SK-N-SH treated with all-trans-retinoic acid at 6 μM for 48 hours (cell line): ENCODE measurements at regions not wholly inside any gene's neighbourhood (a gene's known extent, or its start where the extent isn't known, plus 50 kb on each side); places are given as distances from the start of the nearest gene placed in this dataset.

Source experiments
- ATAC-seq: fragments of 200-7000 bp; cut with Tn5 transposase; 3 replicates; pipeline ENCODE4 v1.9.1; 2020; ENCODE audit warnings: mild to moderate bottlenecking, moderate library complexity
- ARNTL ChIP-seq: fragments of 450-650 bp; formaldehyde crosslinking; IDR thresholded peaks from 2 replicates; pipeline ENCODE4 v1.5.0; 2020; ENCODE audit warnings: low read depth, mild to moderate bottlenecking, moderate library complexity, borderline replicate concordance
- BACH2 ChIP-seq: fragments of 250-450 bp; sonication (Bioruptor Pico); IDR thresholded peaks from 2 replicates; pipeline ENCODE4 v1.9.0; 2021; ENCODE audit warnings: mild to moderate bottlenecking, borderline replicate concordance
- CSRNP3 ChIP-seq: fragments of 250-450 bp; sonication (Bioruptor Pico); IDR thresholded peaks from 2 replicates; pipeline ENCODE4 v1.5.1; 2021; ENCODE audit warnings: mild to moderate bottlenecking, moderate library complexity
- ESRRG ChIP-seq: fragments of 250-450 bp; sonication (Bioruptor Pico); IDR thresholded peaks from 2 replicates; pipeline ENCODE4 v1.6.1; 2021; ENCODE audit warnings: mild to moderate bottlenecking
- GLIS3 ChIP-seq: fragments of 250-450 bp; sonication (Bioruptor Pico); IDR thresholded peaks from 2 replicates; pipeline ENCODE4 v1.5.0; 2020; ENCODE audit warnings: mild to moderate bottlenecking, moderate library complexity
- ISL1 ChIP-seq: fragments of 250-450 bp; sonication (Bioruptor Pico); IDR thresholded peaks from 2 replicates; pipeline ENCODE4 v2.1.2; 2022; ENCODE audit warnings: mild to moderate bottlenecking, moderate library complexity
- OSR1 ChIP-seq: fragments of 250-450 bp; sonication (Bioruptor Pico); IDR thresholded peaks from 2 replicates; pipeline ENCODE4 v1.8.0; 2022; ENCODE audit warnings: moderate library complexity, mild to moderate bottlenecking, inconsistent platforms
- POU6F1 ChIP-seq: fragments of 250-450 bp; sonication (Bioruptor Pico); IDR thresholded peaks from 2 replicates; pipeline ENCODE4 v1.8.0; 2021; ENCODE audit warnings: low read depth, mild to moderate bottlenecking, moderate library complexity, borderline replicate concordance
- PPARA ChIP-seq: fragments of 250-450 bp; sonication (Bioruptor Pico); IDR thresholded peaks from 2 replicates; pipeline ENCODE4 v1.5.0; 2020; ENCODE audit warnings: mild to moderate bottlenecking, borderline replicate concordance
- RARB ChIP-seq: fragments of 250-450 bp; sonication (Bioruptor Pico); IDR thresholded peaks from 2 replicates; pipeline ENCODE4 v1.8.0; 2021; ENCODE audit warnings: mild to moderate bottlenecking, moderate library complexity
- TCF4 ChIP-seq: fragments of 250-450 bp; sonication (Bioruptor Pico); IDR thresholded peaks from 2 replicates; pipeline ENCODE4 v1.8.0; 2021; ENCODE audit warnings: mild to moderate bottlenecking, moderate library complexity, borderline replicate concordance
- TOX ChIP-seq: fragments of 250-450 bp; sonication (Bioruptor Pico); IDR thresholded peaks from 2 replicates; pipeline ENCODE4 v1.8.0; 2021; ENCODE audit warnings: mild to moderate bottlenecking, moderate library complexity, borderline replicate concordance
- TSHZ2 ChIP-seq: fragments of 250-450 bp; sonication (Bioruptor Pico); IDR thresholded peaks from 2 replicates; pipeline ENCODE4 v1.5.0; 2020; ENCODE audit warnings: mild to moderate bottlenecking, moderate library complexity
- ZC3H10 ChIP-seq: fragments of 250-450 bp; sonication (Bioruptor Pico); IDR thresholded peaks from 2 replicates; pipeline ENCODE4 v1.5.1; 2021; ENCODE audit warnings: mild to moderate bottlenecking, moderate library complexity
- ZFP3 ChIP-seq: fragments of 250-450 bp; sonication (Bioruptor Pico); IDR thresholded peaks from 2 replicates; pipeline ENCODE4 v1.5.0; 2020; ENCODE audit warnings: mild to moderate bottlenecking, moderate library complexity
- ZFP30 ChIP-seq: fragments of 450-650 bp; formaldehyde crosslinking; IDR thresholded peaks from 2 replicates; pipeline ENCODE4 v1.5.0; 2022; ENCODE audit warnings: mild to moderate bottlenecking, moderate library complexity
- ZNF565 ChIP-seq: fragments of 450-650 bp; formaldehyde crosslinking; conservative IDR thresholded peaks from 2 replicates; pipeline ENCODE4 v1.5.0; 2020; ENCODE audit warnings: low read depth, mild to moderate bottlenecking, moderate library complexity
- ZNF8 ChIP-seq: fragments of 450-650 bp; formaldehyde crosslinking; IDR thresholded peaks from 2 replicates; pipeline ENCODE4 v1.5.0; 2020; ENCODE audit warnings: mild to moderate bottlenecking, moderate library complexity
- TF ChIP-seq, protein P1 (sequence below): fragments of 250-450 bp; sonication (Bioruptor Pico); IDR thresholded peaks from 2 replicates; pipeline ENCODE4 v1.5.1; 2020; ENCODE audit warnings: low read depth, mild to moderate bottlenecking, moderate library complexity

DNA sequence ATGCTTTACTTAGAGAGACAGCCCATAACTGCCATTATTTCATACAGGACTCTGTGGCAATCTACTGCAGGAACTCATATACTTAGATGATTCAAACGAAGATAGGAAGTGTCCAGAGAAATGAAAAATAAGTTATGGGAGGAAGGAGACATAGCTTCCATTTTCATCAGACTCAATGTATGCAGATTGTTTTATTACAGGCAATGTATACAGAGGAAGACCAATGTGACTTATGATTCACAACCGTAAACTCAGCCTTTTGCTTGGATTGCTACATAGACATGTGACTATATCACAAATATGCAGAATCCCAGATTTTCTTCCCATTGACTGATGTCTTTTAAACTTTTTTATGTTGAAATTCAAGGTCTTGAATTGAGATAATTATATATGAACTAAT lies 793.4 kb downstream of the SATB2 start:
- ATAC-seq = no peak
- TF ChIP-seq OSR1 (CRISPR knock-in tag) (no peak), ZC3H10 (CRISPR knock-in tag) (no peak), POU6F1 (CRISPR knock-in tag) (no peak), ARNTL (CRISPR knock-in tag) (no peak), BACH2 (no peak)

- no peak for ATAC-seq
- TF ChIP-seq POU6F1 (CRISPR knock-in tag) = no peak
- TF ChIP-seq RARB (CRISPR knock-in tag) = no peak
- no peak for TF ChIP-seq ESRRG (CRISPR knock-in tag)
- TF ChIP-seq BACH2 = no peak
- TF ChIP-seq TSHZ2 (CRISPR knock-in tag) = no peak
- no peak for TF ChIP-seq OSR1 (CRISPR knock-in tag)
- no peak for TF ChIP-seq ISL1 (CRISPR knock-in tag)
- TF ChIP-seq PPARA (CRISPR knock-in tag) = no peak
- TF ChIP-seq ARNTL (CRISPR knock-in tag) = no peak
- TF ChIP-seq ZFP3 = no peak
- no peak for TF ChIP-seq GLIS3 (CRISPR knock-in tag)
- no peak for TF ChIP-seq ZNF8 (CRISPR knock-in tag)
- TF ChIP-seq ZNF565 (CRISPR knock-in tag) = no peak
- TF ChIP-seq, protein P1, sequence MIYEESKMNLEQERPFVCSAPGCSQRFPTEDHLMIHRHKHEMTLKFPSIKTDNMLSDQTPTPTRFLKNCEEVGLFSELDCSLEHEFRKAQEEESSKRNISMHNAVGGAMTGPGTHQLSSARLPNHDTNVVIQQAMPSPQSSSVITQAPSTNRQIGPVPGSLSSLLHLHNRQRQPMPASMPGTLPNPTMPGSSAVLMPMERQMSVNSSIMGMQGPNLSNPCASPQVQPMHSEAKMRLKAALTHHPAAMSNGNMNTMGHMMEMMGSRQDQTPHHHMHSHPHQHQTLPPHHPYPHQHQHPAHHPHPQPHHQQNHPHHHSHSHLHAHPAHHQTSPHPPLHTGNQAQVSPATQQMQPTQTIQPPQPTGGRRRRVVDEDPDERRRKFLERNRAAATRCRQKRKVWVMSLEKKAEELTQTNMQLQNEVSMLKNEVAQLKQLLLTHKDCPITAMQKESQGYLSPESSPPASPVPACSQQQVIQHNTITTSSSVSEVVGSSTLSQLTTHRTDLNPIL (CRISPR knock-in tag) = no peak
- no peak for TF ChIP-seq TOX (CRISPR knock-in tag)
- no peak for TF ChIP-seq TCF4 (CRISPR knock-in tag)
- no peak for TF ChIP-seq ZFP30 (CRISPR knock-in tag)
Measured at GRCh38 chr2:198662905-198663304, 794.8 kb downstream of the SATB2 start.

- no peak for ATAC-seq
- TF ChIP-seq OSR1 (CRISPR knock-in tag) (no peak), ARNTL (CRISPR knock-in tag) (no peak), ZNF8 (CRISPR knock-in tag) (no peak), CSRNP3 (CRISPR knock-in tag) (no peak), GLIS3 (CRISPR knock-in tag) (no peak)
- TF ChIP-seq, all 23 proteins: peak for 0
Measured at GRCh38 chr2:198660501-198660900, 797.2 kb downstream of the SATB2 start.
